Breast epithelium (tissue), 3 donors: ENCODE measurements at regions not wholly inside any gene's neighbourhood (a gene's known extent, or its start where the extent isn't known, plus 50 kb on each side); places are given as distances from the start of the nearest gene placed in this dataset.

Experiments
- POLR2A ChIP-seq: fragments of 450-650 bp; IDR thresholded peaks from one replicate; pipeline ENCODE4 v1.6.1; 2016; ENCODE audit warnings: antibody characterized with exemption, mild to moderate bottlenecking, moderate library complexity
- POLR2AphosphoS5 ChIP-seq, 3 donors: sonication (generic); formaldehyde crosslinking; IDR thresholded peaks; one replicate each; pipeline ENCODE4 v1.6.1; 2017; ENCODE audit warnings: antibody characterized with exemption in 3 of 3
- TF ChIP-seq, protein P1 (sequence below), 3 donors: fragments of 450-650 bp; IDR thresholded peaks; one replicate each; pipeline ENCODE4 v1.5.1; 2016 to 2017; ENCODE audit warnings: antibody characterized with exemption in 3 of 3, mild to moderate bottlenecking in 3 of 3, moderate library complexity in 3 of 3

DNA sequence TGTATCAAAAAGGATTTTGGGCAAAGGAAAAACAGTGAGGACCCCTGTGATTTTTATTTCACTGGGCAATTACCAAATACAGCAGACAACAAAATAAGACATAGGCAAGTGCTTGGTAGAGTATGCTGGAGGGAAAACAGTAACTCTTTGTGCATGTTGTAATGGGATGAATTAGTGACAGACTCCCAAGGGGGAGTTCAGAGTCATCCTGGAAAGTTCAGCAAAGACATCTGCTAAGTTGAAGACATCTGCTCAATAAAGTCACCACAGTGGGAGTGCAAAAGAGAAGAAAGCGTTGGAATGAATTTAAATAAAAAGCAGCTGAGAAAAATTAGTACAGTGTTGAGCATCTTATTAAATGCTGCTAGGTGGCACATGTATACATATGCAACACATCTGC, 378.8 kb upstream of the ISX start:
- TF ChIP-seq, protein P1, sequence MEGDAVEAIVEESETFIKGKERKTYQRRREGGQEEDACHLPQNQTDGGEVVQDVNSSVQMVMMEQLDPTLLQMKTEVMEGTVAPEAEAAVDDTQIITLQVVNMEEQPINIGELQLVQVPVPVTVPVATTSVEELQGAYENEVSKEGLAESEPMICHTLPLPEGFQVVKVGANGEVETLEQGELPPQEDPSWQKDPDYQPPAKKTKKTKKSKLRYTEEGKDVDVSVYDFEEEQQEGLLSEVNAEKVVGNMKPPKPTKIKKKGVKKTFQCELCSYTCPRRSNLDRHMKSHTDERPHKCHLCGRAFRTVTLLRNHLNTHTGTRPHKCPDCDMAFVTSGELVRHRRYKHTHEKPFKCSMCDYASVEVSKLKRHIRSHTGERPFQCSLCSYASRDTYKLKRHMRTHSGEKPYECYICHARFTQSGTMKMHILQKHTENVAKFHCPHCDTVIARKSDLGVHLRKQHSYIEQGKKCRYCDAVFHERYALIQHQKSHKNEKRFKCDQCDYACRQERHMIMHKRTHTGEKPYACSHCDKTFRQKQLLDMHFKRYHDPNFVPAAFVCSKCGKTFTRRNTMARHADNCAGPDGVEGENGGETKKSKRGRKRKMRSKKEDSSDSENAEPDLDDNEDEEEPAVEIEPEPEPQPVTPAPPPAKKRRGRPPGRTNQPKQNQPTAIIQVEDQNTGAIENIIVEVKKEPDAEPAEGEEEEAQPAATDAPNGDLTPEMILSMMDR (IDR thresholded peaks at IDR 0.05) = no peak
- TF ChIP-seq POLR2AphosphoS5 (IDR thresholded peaks at IDR 0.05) = no peak
- TF ChIP-seq POLR2A = no peak
